ENCODE measurements at regions not wholly inside any gene's neighbourhood (a gene's known extent, or its start where the extent isn't known, plus 50 kb on each side); places are given as distances from the start of the nearest gene placed in this dataset.
"Not testable (repeated sequence)": the region's sequence is repeated elsewhere in the genome, so short reads cannot be mapped to it uniquely, and the experiment has no call there.

GRCh38 chr1:217049721-217050120, 326.5 kb upstream of the ESRRG start:
- no peak for TF ChIP-seq CTCF (IDR thresholded peaks at IDR 0.05; ENCODE audit: low read depth, low read length)

GRCh38 chr1:217049081-217049480, 325.9 kb upstream of the ESRRG start:
- no peak for TF ChIP-seq CTCF (IDR thresholded peaks at IDR 0.05; ENCODE audit: low read depth, low read length)
- H3K4me3 ChIP-seq (ENCODE audit: low read depth, low read length): no peak overlapping the region

More at GRCh38 chr1:217049721-217050120, 326.5 kb upstream of the ESRRG start:
- no peak overlapping the region for H3K4me3 ChIP-seq (ENCODE audit: low read depth, low read length)

GRCh38 chr1:217048104-217048707, 325.0 kb upstream of the ESRRG start:
- peak; percentile 23; the same call in 1 of the 2 replicates for TF ChIP-seq CTCF (IDR thresholded peaks at IDR 0.05; ENCODE audit: low read depth, low read length)

GRCh38 chr1:217040711-217041455, 317.7 kb upstream of the ESRRG start:
- H3K4me3 ChIP-seq (ENCODE audit: low read depth, low read length): no peak overlapping the region
- TF ChIP-seq CTCF (IDR thresholded peaks at IDR 0.05; ENCODE audit: low read depth, low read length): no peak

More at GRCh38 chr1:217048104-217048707, 325.0 kb upstream of the ESRRG start:
- H3K4me3 ChIP-seq (ENCODE audit: low read depth, low read length): no peak overlapping the region

- no peak overlapping the region for H3K4me3 ChIP-seq (ENCODE audit: low read depth, low read length)
- TF ChIP-seq CTCF (IDR thresholded peaks at IDR 0.05; ENCODE audit: low read depth, low read length): no peak
Observed at GRCh38 chr1:217039926-217040325, 316.7 kb upstream of the ESRRG start.

GRCh38 chr1:217039139-217039538, 315.9 kb upstream of the ESRRG start:
- not testable (repeated sequence) for H3K4me3 ChIP-seq (ENCODE audit: low read depth, low read length)

GRCh38 chr1:217036757-217037156, 313.5 kb upstream of the ESRRG start:
- no peak overlapping the region for H3K4me3 ChIP-seq (ENCODE audit: low read depth, low read length)
- no peak for TF ChIP-seq CTCF (IDR thresholded peaks at IDR 0.05; ENCODE audit: low read depth, low read length)

Measured in WI38 (cell line).